Stimulated activated CD8-positive, alpha-beta memory T cell treated with anti-CD3 and anti-CD28 coated beads, Interleukin-7, amount 100 ng/mL, for 24 hours (primary cell): ENCODE measurements at regions not wholly inside any gene's neighbourhood (a gene's known extent, or its start where the extent isn't known, plus 50 kb on each side); places are given as distances from the start of the nearest gene placed in this dataset.

ENCODE experiments used
- DNase-seq: peaks from one replicate; pipeline ENCODE4 v3.0.0-alpha.2; 2020; ENCODE audit warnings: low read depth

GRCh38 chr16:7183768-7184167 lies 148.9 kb upstream of the RBFOX1 start:
- no peak for DNase-seq

GRCh38 chr16:7182510-7183109 lies 150.0 kb upstream of the RBFOX1 start:
- no peak for DNase-seq

DNA sequence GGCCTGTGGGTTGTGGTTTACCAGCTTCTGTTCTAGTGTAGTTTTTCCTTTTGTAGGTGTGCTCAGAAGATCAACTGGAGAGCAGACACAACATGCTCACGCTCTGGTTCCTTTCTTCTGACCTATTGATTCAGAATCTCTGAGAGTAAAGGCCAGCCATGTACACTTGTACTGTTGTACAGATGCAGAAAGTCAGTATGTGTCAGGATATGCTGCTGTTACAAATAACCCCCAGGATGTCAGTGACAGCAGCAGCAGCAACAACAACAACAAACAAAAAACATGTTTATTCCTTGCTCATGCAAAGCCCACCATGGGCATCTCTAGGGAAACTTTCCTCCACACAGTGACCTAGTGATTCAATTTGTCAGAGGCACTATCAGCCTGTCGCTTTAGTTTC lies 154.8 kb upstream of the RBFOX1 start:
- no peak for DNase-seq

GRCh38 chr16:7171151-7171550 lies 161.5 kb upstream of the RBFOX1 start:
- DNase-seq = no peak

DNA sequence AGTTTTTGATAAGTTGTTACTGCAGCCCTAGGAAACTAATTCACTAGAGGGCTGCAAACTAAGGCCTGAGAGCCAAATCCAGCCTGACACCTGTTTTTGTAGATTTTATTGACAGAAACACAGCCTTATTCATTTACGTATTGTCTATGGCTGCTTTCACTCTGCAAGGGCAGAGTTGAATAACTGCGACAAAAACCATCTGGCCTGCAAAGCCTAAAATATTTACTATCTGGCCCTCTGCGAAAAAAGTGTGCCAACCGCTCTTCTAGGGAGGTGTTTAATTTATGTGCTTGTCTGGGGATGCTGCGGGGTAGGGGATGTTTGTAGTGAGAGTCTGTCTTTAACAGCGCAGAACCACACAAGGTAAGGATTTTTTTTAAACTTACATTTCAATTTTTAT lies 165.0 kb upstream of the RBFOX1 start:
- no peak for DNase-seq

GRCh38 chr16:7161891-7162290 lies 170.8 kb upstream of the RBFOX1 start:
- DNase-seq = no peak

- DNase-seq = no peak
These were observed 172.6 kb upstream of the RBFOX1 start for GRCh38 chr16:7160093-7160492.

DNA sequence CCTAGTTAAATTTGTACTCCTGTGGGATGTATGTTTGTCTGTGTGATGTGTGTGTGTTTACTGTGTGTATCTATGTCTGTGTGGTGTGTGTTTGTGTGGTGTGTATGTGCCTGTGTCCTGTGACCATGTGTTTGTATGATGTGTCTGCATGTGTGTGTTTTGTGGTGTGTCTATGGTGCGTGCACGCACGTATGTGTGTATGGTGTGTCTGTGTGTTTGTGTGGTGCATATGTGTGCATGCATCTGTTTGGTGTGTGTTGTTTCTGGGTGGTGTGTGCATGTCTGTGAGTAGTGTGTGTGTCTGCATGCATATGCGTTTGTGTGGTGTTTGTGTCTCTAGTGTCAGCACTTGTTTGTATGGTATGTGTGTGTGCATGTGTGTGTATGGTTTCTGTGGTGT lies 174.2 kb upstream of the RBFOX1 start:
- DNase-seq = no peak

DNA sequence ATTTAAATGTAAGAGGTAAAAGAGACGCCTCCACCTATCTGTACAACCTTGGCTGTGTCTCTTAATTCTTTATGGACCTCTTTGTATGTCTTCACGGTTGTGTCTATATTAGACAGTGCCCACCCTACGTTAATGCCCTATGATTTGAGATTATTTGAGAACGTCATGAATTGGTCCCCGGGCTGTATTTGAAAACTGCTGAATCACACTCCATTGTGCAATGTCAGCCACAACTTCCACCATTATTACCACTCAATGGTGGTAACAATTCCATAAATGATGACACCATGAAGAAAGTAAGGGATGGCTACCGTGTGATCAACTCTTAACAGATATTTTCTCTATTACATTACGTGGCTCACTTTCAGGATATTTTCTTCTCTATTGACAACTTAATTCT lies 182.4 kb upstream of the RBFOX1 start:
- no peak for DNase-seq

DNA sequence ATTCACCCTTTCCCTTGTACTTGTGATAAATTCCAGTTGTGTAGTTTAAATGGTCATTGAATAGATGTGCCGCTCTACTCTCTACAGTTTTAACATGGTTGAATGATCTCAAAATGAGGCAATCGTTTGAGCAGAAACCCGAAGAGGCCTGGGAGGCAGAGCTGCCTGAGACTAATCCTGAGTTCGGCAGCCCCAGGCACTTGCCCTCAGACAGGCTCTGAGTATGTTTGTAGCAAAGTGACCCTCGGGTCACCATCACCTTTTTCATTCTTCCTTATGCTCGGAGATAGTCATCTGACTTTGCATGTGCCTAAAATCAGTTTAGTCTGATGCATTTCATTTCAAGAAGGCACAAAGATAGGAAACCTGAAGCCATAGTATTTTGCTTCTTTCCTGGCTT lies 184.0 kb upstream of the RBFOX1 start:
- DNase-seq = no peak

- no peak for DNase-seq
These were observed 191.7 kb upstream of the RBFOX1 start for GRCh38 chr16:7140899-7141298.

GRCh38 chr16:7137560-7138330 lies 194.9 kb upstream of the RBFOX1 start:
- DNase-seq = no peak

GRCh38 chr16:7132465-7132864 lies 200.2 kb upstream of the RBFOX1 start:
- no peak for DNase-seq

DNA sequence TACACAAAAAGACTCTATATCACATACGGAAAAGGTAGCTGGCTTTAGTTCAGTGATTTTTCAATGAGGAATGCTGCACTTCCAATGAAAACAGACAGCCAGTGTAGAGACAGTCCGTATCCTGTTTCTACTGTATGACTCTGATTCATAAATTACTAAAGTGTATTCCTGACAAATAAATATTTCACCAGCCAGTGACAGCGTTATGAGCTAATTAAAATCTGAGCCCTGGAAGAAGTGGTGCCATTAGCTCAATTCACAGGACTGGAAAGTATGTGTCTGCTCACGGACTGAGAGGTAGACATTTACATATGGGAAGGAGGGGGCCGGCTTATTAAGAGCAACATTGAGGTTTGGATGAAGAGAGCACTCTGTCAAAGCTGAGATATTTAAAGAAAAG lies 207.9 kb upstream of the RBFOX1 start:
- DNase-seq = no peak

DNA sequence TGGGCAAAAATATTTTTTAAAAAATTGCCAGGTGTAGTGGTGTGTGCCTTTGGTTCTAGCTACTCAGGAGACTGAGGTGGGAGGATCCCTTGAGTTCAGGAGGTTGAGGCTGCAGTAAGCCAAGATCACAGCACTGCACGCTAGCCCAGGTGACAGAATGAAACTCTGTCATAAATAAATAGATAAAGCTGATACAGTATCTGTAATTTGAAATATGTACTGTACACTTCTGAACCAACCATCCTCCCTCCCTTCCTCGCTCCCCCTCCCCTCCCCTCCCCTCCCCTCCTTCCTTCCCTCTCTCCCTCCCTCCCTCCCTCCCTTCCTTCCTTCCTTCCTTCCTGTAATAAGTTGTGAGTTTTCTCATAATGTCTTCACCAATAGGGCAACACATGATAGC lies 208.4 kb upstream of the RBFOX1 start:
- DNase-seq = no peak

- no peak for DNase-seq
These were observed 215.9 kb upstream of the RBFOX1 start for GRCh38 chr16:7116734-7117133.

- DNase-seq = no peak
These were observed 216.7 kb upstream of the RBFOX1 start for GRCh38 chr16:7115898-7116297.

DNA sequence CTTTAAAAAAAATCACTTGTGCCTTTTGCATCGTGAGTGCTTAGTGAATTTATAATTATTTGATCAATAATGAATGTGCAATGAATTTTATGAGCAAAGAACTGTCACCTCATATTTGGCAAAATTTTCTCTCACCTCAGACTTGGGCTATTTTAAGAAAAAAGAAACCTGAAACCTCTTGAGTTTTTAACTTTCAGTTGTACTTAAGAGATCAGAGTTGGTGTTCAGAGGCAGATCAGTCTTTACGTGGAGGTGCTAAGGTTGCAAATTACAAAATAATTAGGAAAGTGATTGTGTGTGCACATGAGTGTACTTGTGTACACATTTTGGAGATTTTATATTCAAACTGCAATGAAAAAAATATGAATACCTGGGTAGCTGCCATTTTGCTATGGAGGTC lies 218.7 kb upstream of the RBFOX1 start:
- no peak for DNase-seq

DNA sequence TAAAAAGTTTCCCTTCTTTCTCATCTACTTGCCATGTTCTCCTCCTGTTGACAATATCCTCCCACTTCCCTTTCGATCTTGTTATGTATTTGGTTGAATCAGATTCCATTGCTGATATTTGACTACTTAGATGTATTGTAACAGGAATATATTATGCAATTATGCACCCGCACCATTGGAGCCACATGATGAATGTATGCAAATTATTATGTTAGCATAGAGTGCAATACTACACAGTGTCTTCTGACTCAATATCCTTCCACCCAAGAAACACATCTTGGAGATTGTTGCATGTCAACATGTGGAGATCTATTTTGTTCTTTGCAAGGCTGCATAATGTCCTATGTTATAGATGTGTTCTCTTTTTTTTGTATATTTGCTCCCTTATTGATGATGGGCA lies 219.2 kb upstream of the RBFOX1 start:
- DNase-seq = no peak

DNA sequence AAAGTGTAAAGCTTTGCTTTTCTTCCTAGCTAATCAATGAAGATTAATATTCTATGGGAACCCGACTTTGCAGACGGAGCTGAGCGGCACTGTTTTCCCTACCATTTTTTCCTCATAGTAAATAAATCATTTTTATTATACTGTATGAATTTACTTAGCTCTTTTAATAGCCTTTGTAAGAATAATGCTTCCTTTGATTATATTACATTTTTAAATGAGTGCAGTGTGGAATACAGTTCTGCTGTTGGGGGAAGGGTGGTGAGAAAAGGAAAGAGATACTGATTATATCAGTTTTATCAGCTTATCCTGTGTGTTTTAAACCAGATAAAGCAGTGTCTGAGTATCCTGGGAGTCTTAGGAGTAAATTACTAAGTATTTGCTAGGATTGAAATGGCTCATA lies 221.4 kb upstream of the RBFOX1 start:
- DNase-seq = no peak

DNA sequence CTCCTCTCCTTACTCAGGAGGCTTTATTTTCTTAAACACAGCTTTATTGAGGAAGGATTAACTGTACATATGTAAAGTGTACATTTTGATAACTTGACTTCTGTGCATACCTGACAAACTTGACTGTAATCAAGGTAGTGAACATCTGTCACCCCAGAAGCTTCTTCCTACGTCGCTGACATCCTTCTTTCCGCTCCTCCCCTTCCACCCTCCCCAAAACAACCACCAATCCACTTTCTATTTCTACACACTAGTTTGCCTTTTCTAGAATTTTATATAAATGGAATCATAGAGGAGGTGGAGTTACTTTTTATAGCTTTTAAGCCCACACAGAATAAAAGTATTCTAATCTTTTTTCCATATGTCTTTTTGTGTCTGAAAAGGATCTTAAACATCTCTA lies 225.2 kb upstream of the RBFOX1 start:
- DNase-seq = no peak

DNA sequence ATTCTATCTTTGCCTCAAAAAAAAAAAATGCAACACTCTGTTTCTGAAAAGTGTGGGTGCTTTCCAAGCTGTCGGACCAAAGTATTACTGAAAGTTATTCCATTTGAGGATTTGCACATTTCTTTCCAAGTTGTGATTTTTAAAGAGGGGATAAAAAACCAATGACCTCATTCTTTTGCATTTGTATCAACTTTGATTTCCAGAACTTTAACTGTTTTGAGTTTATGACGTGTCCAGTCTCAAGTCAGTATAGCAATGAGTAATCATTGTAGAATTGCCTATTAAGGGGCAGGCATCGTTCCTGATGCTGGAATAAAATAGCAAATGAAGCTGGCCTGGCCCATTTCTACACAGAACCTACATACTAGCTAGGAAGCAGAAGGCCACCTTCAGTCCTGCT lies 229.6 kb upstream of the RBFOX1 start:
- no peak for DNase-seq

DNA sequence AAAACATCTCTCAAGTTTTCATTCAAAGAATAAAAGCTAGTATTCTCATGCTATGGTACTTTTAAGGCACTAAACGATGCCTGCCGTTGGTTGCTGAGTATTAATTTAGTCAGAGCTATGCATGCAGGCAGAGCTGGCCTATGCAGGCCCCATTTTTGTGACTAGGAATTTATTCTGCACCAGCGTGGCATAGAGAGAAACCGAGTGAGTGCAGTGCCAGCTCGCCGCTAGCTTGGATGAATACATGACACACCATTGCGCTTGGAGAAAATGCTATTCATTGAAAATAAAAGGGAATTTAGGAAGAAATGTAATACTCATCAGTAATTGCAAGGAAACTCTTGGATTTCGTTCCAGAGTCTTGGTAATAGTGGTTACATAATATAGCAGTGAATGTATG lies 231.6 kb upstream of the RBFOX1 start:
- no peak for DNase-seq

GRCh38 chr16:7097518-7097917 lies 235.1 kb upstream of the RBFOX1 start:
- no peak for DNase-seq
